ENCODE measurements at regions not wholly inside any gene's neighbourhood (a gene's known extent, or its start where the extent isn't known, plus 50 kb on each side); places are given as distances from the start of the nearest gene placed in this dataset.

- no peak for TF ChIP-seq POLR2A (IDR thresholded peaks at IDR 0.05)
- no peak for TF ChIP-seq CTCF (IDR thresholded peaks at IDR 0.05)
Observed at GRCh38 chr2:215876139-215876936, 137.0 kb downstream of the MREG start.

All from ovary (tissue), 3 donors.